Uterus (tissue), 2 donors: ENCODE measurements at regions not wholly inside any gene's neighbourhood (a gene's known extent, or its start where the extent isn't known, plus 50 kb on each side); places are given as distances from the start of the nearest gene placed in this dataset.

ENCODE experiments used
- CTCF ChIP-seq, 4 experiments: fragments of 200-600 bp in 2 of 4; fragments of 450-650 bp in 2 of 4; sonication (generic) in 2 of 4; IDR thresholded peaks; one replicate each; pipeline ENCODE4 v1.5.1; 2016 to 2019; ENCODE audit warnings: antibody characterized with exemption in 4 of 4, mild to moderate bottlenecking in 2 of 4, moderate library complexity in 1 of 4
- POLR2A ChIP-seq, 2 donors: fragments of 450-650 bp; IDR thresholded peaks; one replicate each; pipeline ENCODE4 v1.6.1; 2016; ENCODE audit warnings: antibody characterized with exemption in 2 of 2, mild to moderate bottlenecking in 1 of 2, moderate library complexity in 1 of 2

GRCh38 chr4:112023402-112023950, 121.8 kb upstream of the FAM241A start:
- no peak for TF ChIP-seq CTCF (IDR thresholded peaks at IDR 0.05)
- TF ChIP-seq POLR2A (IDR thresholded peaks at IDR 0.05), result no peak
